ENCODE measurements at regions not wholly inside any gene's neighbourhood (a gene's known extent, or its start where the extent isn't known, plus 50 kb on each side); places are given as distances from the start of the nearest gene placed in this dataset.

DNA sequence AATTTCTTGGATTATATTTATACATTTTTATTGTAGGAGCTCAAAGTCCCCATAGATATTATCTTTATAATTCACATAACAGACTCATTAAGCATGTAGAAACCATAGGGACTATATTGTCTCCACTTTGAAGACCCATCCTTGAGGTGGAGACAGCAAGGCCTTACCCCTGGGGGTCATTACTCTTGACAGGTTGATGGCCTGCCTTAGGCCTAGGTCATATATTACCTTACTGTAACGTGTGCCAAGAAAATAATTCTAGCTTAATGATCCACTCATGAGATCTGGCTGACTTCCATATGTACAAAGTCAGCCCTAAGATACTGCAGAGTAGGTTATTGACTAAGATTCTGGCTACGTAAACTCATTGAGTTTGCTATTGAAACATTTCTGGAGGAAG, 65.4 kb upstream of the GLS start:
- no peaks in the 10 kb centered on the region for H3K27me3 ChIP-seq (ENCODE audit: control insufficient read depth in 1 of 2, insufficient read depth in 2 of 2, low read length in 2 of 2)
- no peaks in the 10 kb centered on the region for H3K9me3 ChIP-seq (ENCODE audit: control insufficient read depth in 2 of 2, insufficient read depth in 1 of 2, low read depth in 1 of 2, low read length in 1 of 2)
- H3K4me3 ChIP-seq (ENCODE audit: low read depth in 1 of 2, low read length in 2 of 2), result no peak overlapping the region
- H3K4me1 ChIP-seq (ENCODE audit: control insufficient read depth in 2 of 2, insufficient read depth in 2 of 2, low read length in 1 of 2), result no peaks in the 10 kb centered on the region
- no peaks in the 10 kb centered on the region for H3K36me3 ChIP-seq (ENCODE audit: control insufficient read depth in 2 of 2, insufficient read depth in 2 of 2, low read length in 1 of 2)
- no peak overlapping the region for H3K27ac ChIP-seq (ENCODE audit: low read depth in 2 of 2, low read length in 1 of 2)
- WGBS, 2 donors, result 53 to 68% methylated on average over 2 of the region's 2 CpGs

DNA sequence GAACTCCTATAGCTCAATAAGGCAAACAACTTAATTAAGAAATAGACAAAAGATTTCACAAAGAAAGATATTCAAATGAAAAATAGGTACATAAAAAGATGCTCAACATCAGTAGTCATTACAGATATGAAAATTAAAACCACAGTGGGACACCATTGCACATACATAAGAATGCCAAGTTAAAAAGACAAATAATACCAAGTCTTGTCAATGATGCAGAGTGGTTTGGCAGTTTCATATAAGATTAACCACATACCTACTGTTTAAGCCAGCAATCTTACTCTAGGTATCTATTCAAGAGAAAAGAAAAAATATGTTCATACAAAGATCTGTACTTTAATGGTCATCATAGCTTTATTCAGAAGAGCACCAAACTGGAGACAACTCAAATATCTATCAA, 63.5 kb upstream of the GLS start:
- Histone ChIP-seq H3K4me3 (ENCODE audit: low read depth in 1 of 2, low read length in 2 of 2) (no peak overlapping the region), H3K27me3 (ENCODE audit: control insufficient read depth in 1 of 2, insufficient read depth in 2 of 2, low read length in 2 of 2) (no peaks in the 10 kb centered on the region), H3K4me1 (ENCODE audit: control insufficient read depth in 2 of 2, insufficient read depth in 2 of 2, low read length in 1 of 2) (no peaks in the 10 kb centered on the region), H3K9me3 (ENCODE audit: control insufficient read depth in 2 of 2, insufficient read depth in 1 of 2, low read depth in 1 of 2, low read length in 1 of 2) (no peaks in the 10 kb centered on the region), H3K36me3 (ENCODE audit: control insufficient read depth in 2 of 2, insufficient read depth in 2 of 2, low read length in 1 of 2) (no peaks in the 10 kb centered on the region), H3K27ac (ENCODE audit: low read depth in 2 of 2, low read length in 1 of 2) (no peak overlapping the region)

DNA sequence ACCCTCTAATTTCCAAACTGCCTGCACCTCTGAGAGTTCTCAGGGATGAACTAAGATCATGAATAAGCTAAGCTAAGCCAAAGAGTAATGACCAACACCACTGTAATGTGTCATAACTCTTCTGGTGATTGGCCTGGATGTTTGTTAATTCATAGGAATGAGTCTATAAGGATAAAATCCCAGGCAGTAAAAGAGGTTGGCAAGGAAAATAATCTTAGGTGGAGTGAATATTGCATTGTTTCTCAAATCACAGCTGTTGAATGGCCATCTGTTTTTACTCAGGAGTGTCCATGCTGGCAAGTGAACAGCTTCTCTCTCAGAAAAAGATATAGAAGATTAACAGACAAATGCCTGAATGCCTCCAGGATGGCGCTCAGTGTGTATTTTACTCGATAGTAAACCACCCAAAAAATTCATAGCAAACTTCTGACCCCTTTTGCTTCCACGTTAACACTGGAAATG, 60.8 kb upstream of the GLS start:
- WGBS, 2 donors, result 58 to 70% methylated on average over 3 of the region's 3 CpGs
- H3K4me1 ChIP-seq (ENCODE audit: control insufficient read depth in 2 of 2, insufficient read depth in 2 of 2, low read length in 1 of 2), result no peaks in the 10 kb centered on the region
- no peak overlapping the region for H3K4me3 ChIP-seq (ENCODE audit: low read depth in 1 of 2, low read length in 2 of 2)
- no peaks in the 10 kb centered on the region for H3K9me3 ChIP-seq (ENCODE audit: control insufficient read depth in 2 of 2, insufficient read depth in 1 of 2, low read depth in 1 of 2, low read length in 1 of 2)
- H3K27ac ChIP-seq (ENCODE audit: low read depth in 2 of 2, low read length in 1 of 2), result no peak overlapping the region
- no peaks in the 10 kb centered on the region for H3K36me3 ChIP-seq (ENCODE audit: control insufficient read depth in 2 of 2, insufficient read depth in 2 of 2, low read length in 1 of 2)
- H3K27me3 ChIP-seq (ENCODE audit: control insufficient read depth in 1 of 2, insufficient read depth in 2 of 2, low read length in 2 of 2), result no peaks in the 10 kb centered on the region

DNA sequence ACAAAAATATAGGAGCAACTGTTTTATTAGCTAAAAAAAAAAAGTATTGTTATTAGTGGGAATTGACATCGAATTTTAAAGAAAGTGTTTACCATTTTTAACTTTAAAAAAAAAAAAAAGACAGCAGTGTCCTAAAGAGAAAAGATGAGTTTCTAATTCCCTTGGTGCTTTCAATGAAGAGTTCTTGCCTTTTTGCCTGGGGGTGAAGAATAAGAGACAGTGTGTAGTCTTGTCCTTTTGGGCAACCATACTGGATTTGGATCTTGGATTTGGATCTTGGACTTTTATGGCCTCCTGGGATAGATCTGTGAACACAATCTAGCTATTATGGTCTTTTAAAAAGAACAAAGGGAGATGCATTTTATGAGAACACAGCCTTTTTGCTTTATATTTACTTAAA, 60.2 kb upstream of the GLS start:
- 64 to 68% methylated on average over 1 of the region's 1 CpG for whole genome bisulfite sequencing, 2 donors
- Histone ChIP-seq H3K27ac (ENCODE audit: low read depth in 2 of 2, low read length in 1 of 2) (no peak overlapping the region), H3K27me3 (ENCODE audit: control insufficient read depth in 1 of 2, insufficient read depth in 2 of 2, low read length in 2 of 2) (no peaks in the 10 kb centered on the region), H3K4me1 (ENCODE audit: control insufficient read depth in 2 of 2, insufficient read depth in 2 of 2, low read length in 1 of 2) (no peaks in the 10 kb centered on the region), H3K4me3 (ENCODE audit: low read depth in 1 of 2, low read length in 2 of 2) (no peak overlapping the region), H3K9me3 (ENCODE audit: control insufficient read depth in 2 of 2, insufficient read depth in 1 of 2, low read depth in 1 of 2, low read length in 1 of 2) (no peaks in the 10 kb centered on the region), H3K36me3 (ENCODE audit: control insufficient read depth in 2 of 2, insufficient read depth in 2 of 2, low read length in 1 of 2) (no peaks in the 10 kb centered on the region)

DNA sequence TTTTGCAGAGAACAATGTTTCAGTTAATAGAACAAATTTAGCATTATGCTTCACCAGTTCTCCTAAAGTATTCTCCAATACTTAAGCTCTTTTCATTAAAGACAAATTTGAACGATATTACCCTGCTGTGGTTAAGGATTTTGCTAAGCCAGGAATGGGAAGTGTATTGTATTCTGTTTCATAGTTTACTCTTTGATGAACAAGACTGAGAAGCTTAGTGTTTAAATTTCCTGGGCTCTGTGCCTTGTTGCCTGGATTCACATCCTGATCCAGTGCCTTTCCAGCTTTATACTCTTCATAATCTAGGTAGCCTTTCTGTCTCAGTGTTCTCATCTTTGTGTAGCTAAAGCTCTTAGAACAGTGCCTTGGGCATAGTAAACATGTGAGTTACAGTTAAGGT, 58.6 kb upstream of the GLS start:
- Histone ChIP-seq H3K27ac (ENCODE audit: low read depth in 2 of 2, low read length in 1 of 2) (no peak overlapping the region), H3K9me3 (ENCODE audit: control insufficient read depth in 2 of 2, insufficient read depth in 1 of 2, low read depth in 1 of 2, low read length in 1 of 2) (no peaks in the 10 kb centered on the region), H3K4me3 (ENCODE audit: low read depth in 1 of 2, low read length in 2 of 2) (no peak overlapping the region), H3K4me1 (ENCODE audit: control insufficient read depth in 2 of 2, insufficient read depth in 2 of 2, low read length in 1 of 2) (no peaks in the 10 kb centered on the region), H3K27me3 (ENCODE audit: control insufficient read depth in 1 of 2, insufficient read depth in 2 of 2, low read length in 2 of 2) (no peaks in the 10 kb centered on the region), H3K36me3 (ENCODE audit: control insufficient read depth in 2 of 2, insufficient read depth in 2 of 2, low read length in 1 of 2) (no peaks in the 10 kb centered on the region)
- 24 to 64% methylated on average over 1 of the region's 1 CpG for WGBS, 2 donors

DNA sequence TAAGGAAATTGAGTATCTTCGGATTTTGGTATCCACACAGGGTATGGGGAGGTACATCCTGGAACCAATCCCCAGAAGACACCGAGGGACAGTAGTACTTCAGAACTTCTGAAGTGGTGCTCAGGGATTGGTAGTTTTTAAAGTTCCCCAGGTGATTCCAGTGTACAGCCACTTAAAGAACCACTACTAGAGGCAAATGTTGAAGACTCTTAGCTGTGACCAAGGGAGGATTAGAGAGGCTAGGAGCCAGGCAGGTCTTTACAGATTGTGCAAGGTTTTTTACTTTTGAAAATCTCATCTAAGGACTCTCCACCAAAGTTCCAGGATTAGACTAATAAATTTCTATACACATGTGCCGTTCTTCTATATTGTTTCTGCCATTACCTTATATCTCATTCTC, 52.9 kb upstream of the GLS start:
- Histone ChIP-seq H3K9me3 (ENCODE audit: control insufficient read depth in 2 of 2, insufficient read depth in 1 of 2, low read depth in 1 of 2, low read length in 1 of 2) (no peaks in the 10 kb centered on the region), H3K36me3 (ENCODE audit: control insufficient read depth in 2 of 2, insufficient read depth in 2 of 2, low read length in 1 of 2) (no peaks in the 10 kb centered on the region), H3K27ac (ENCODE audit: low read depth in 2 of 2, low read length in 1 of 2) (no peak overlapping the region), H3K4me1 (ENCODE audit: control insufficient read depth in 2 of 2, insufficient read depth in 2 of 2, low read length in 1 of 2) (no peaks in the 10 kb centered on the region), H3K4me3 (ENCODE audit: low read depth in 1 of 2, low read length in 2 of 2) (no peak overlapping the region), H3K27me3 (ENCODE audit: control insufficient read depth in 1 of 2, insufficient read depth in 2 of 2, low read length in 2 of 2) (no peaks in the 10 kb centered on the region)
- WGBS, 2 donors, result 85 to 90% methylated on average over 3 of the region's 3 CpGs

DNA sequence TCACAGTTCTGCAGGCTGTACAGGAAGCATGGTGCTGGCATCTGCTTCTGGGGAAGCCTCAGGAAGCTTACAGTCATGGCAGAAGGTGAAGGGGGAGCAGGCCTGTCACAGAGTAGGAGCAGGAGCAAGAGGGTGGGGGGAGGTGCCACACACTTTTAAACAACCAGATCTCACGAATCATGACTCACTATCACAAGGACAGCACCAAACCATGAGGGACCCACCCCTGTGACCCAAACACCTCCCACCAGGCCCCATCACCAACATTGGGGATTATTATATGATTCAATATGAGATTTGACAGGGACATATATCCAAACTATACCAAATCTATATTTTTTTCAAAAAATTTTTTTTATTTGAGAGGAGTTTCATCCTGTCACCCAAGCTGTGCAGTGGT, 51.0 kb upstream of the GLS start:
- no peaks in the 10 kb centered on the region for H3K27me3 ChIP-seq (ENCODE audit: control insufficient read depth in 1 of 2, insufficient read depth in 2 of 2, low read length in 2 of 2)
- no peaks in the 10 kb centered on the region for H3K9me3 ChIP-seq (ENCODE audit: control insufficient read depth in 2 of 2, insufficient read depth in 1 of 2, low read depth in 1 of 2, low read length in 1 of 2)
- WGBS, 2 donors, result 88 to 100% methylated on average over 1 of the region's 1 CpG
- H3K4me3 ChIP-seq (ENCODE audit: low read depth in 1 of 2, low read length in 2 of 2), result no peak overlapping the region
- H3K27ac ChIP-seq (ENCODE audit: low read depth in 2 of 2, low read length in 1 of 2), result no peak overlapping the region
- no peaks in the 10 kb centered on the region for H3K36me3 ChIP-seq (ENCODE audit: control insufficient read depth in 2 of 2, insufficient read depth in 2 of 2, low read length in 1 of 2)
- no peaks in the 10 kb centered on the region for H3K4me1 ChIP-seq (ENCODE audit: control insufficient read depth in 2 of 2, insufficient read depth in 2 of 2, low read length in 1 of 2)

All from esophagus (tissue), 2 donors.